ENCODE measurements at regions not wholly inside any gene's neighbourhood (a gene's known extent, or its start where the extent isn't known, plus 50 kb on each side); places are given as distances from the start of the nearest gene placed in this dataset.

DNA sequence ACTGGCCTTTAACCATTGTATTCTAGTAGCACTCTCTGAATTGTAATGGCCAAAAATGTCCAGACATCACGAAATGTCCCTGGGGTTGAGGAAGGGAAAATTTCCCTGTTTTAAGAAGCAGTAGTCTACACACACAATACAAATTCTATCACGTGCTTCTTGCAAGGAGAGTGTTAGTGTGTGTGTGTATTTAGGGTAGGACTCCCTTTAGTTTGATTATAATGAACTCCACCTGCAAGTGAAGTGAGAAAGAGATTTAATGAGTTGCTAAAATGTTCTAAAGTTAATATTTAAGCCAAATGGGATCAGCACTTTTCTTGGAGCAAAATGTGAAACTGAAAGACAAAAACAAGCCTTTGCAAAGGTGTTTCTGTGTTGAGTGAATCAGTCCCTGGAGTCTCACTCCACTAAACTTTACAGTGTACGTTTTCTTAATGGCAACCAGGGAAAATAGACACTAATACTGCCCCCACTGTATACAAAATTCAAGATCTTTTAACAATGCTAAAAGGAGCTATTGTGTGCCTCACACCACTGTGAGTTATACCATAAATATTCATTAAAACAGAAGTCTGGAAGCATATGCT lies 590.3 kb upstream of the TENM4 start:
- TF ChIP-seq CTCF (conservative IDR thresholded peaks at IDR 0.05 in 1 of 2, IDR thresholded peaks at IDR 0.05 in 1 of 2; ENCODE audit: extremely low read depth in 1 of 2, insufficient read depth in 1 of 2, low read depth in 1 of 2, low read length in 2 of 2) (no peak), EZH2 (IDR thresholded peaks at IDR 0.05; ENCODE audit: borderline replicate concordance, low read length) (no peak)

Measured in mammary epithelial cell (primary cell).